ENCODE measurements at regions not wholly inside any gene's neighbourhood (a gene's known extent, or its start where the extent isn't known, plus 50 kb on each side); places are given as distances from the start of the nearest gene placed in this dataset.

DNA sequence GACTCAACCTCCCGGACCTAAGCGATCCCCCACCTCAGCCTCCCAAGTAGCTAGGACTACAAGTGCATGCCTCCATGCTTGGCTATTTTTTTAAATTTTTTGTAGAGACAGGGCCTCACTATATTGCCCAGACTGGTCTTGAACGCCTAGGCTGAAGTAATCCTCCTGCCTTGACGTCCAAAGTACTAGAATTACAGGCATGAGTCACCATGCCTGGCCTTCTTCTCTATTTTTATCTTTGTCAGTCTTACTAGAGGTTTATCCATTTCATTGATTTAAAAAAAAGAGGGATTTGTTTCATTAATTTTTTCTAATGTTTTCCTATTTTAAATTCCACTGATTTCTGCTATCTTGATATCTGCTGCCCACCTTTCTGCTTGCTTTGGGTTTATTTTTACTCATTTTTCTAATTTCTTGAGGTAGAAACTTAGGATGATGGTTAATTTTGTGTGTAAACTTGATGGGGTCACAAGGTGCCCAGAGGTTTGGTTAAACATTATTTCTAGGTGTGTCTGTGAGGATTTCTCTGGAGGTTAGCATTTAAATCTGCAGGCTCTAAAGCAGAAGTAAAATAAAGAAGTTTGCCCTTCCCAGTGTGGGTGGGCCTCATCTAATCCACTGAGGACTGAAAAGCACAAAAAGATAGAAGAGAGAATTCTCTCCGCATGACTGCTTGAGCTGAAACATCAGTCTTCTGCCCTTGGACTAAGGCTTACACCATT is 116.2 kb upstream of the DCLK2 start:
- TF ChIP-seq CTCF (conservative IDR thresholded peaks at IDR 0.05; ENCODE audit: low read length) (no peak), EZH2phosphoT487 (IDR thresholded peaks at IDR 0.05; ENCODE audit: borderline replicate concordance) (no peak)
